ENCODE measurements at regions not wholly inside any gene's neighbourhood (a gene's known extent, or its start where the extent isn't known, plus 50 kb on each side); places are given as distances from the start of the nearest gene placed in this dataset.
"Not testable (repeated sequence)": the region's sequence is repeated elsewhere in the genome, so short reads cannot be mapped to it uniquely, and the experiment has no call there.

- no peak for TF ChIP-seq CTCF (IDR thresholded peaks at IDR 0.05; ENCODE audit: control extremely low read depth, extremely low read depth)
Measured at GRCh38 chr9:107778661-107779060, 289.1 kb upstream of the KLF4 start.

DNA sequence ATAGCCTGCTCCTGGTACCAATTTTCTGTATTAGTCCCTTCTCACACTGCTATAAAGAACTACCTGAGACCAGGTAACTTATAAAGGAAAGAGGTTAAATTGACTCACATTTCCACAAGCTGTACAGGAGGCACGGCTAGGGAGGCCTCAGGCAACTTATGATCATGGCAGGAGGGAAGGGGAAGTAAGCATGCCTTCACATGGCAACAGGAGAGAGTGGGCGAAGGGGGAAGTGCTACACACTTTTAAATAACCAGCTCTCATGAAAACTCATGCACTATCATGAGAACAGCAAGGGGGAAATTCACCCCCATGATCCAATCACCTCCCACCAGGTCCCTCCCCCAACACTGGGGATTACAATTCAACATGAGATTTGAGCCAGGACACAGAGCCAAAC is 284.5 kb upstream of the KLF4 start:
- peaks cover 0 to 11% (median 0%) of the 10 kb centered on the region in 4 donors for H3K9me3 ChIP-seq (ENCODE audit: control insufficient read depth in 4 of 4, insufficient read depth in 3 of 4, low read length in 3 of 4)
- H3K27ac ChIP-seq (ENCODE audit: low read depth in 1 of 2, low read length in 1 of 2); H3K36me3 ChIP-seq (ENCODE audit: control insufficient read depth in 4 of 4, insufficient read depth in 4 of 4, low read length in 4 of 4); ATAC-seq (ENCODE audit: insufficient read depth, low FRiP score); H3K27me3 ChIP-seq (ENCODE audit: control insufficient read depth in 3 of 3, insufficient read depth in 3 of 3, low read length in 2 of 3); H3K4me1 ChIP-seq (ENCODE audit: control insufficient read depth in 5 of 5, insufficient read depth in 5 of 5, low read length in 5 of 5); DNase-seq; H3K9ac ChIP-seq (ENCODE audit: insufficient read depth in 1 of 2, low read length in 2 of 2); H3K4me3 ChIP-seq: not testable (repeated sequence)
- WGBS, 2 donors: 36 to 64% methylated on average over 2 of the region's 2 CpGs

More at GRCh38 chr9:107778661-107779060, 289.1 kb upstream of the KLF4 start:
- DNase-seq (no peak), ATAC-seq (ENCODE audit: insufficient read depth, low FRiP score) (no peak)
- no peak overlapping the region for H3K9ac ChIP-seq (ENCODE audit: insufficient read depth in 1 of 2, low read length in 2 of 2)
- WGBS, 2 donors: 83 to 88% methylated on average over 1 of the region's 1 CpG
- H3K9me3 ChIP-seq (ENCODE audit: control insufficient read depth in 4 of 4, insufficient read depth in 3 of 4, low read length in 3 of 4): peaks cover 0 to 2% (median 0%) of the 10 kb centered on the region in 4 donors
- H3K27ac ChIP-seq (ENCODE audit: low read depth in 1 of 2, low read length in 1 of 2): no peak overlapping the region
- H3K36me3 ChIP-seq (ENCODE audit: control insufficient read depth in 4 of 4, insufficient read depth in 4 of 4, low read length in 4 of 4): no peaks in the 10 kb centered on the region
- no peaks in the 10 kb centered on the region for H3K4me1 ChIP-seq (ENCODE audit: control insufficient read depth in 5 of 5, insufficient read depth in 5 of 5, low read length in 5 of 5)
- no peaks in the 10 kb centered on the region for H3K27me3 ChIP-seq (ENCODE audit: control insufficient read depth in 3 of 3, insufficient read depth in 3 of 3, low read length in 2 of 3)
- H3K4me3 ChIP-seq: no peak overlapping the region

DNA sequence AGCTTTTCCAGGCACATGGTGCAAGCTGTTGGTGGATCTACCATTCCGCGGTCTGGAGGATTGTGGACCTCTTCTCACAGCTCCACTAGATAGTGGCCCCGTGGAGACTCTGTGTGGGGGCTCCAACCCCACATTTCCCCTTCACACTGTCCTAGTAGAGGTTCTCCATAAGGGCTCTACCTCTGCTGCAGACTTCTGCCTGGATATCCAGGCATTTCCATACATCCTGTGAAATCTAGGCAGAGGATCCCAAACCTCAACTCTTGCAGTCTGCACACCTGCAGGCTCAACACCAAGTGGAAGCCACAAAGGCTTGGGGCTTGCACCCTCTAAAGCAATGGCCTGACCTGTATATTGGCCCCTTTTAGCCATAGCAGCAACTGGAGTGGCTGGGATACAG is 283.4 kb upstream of the KLF4 start:
- Histone ChIP-seq H3K27me3 (ENCODE audit: control insufficient read depth in 3 of 3, insufficient read depth in 3 of 3, low read length in 2 of 3) (no peaks in the 10 kb centered on the region), H3K9ac (ENCODE audit: insufficient read depth in 1 of 2, low read length in 2 of 2) (no peak overlapping the region), H3K36me3 (ENCODE audit: control insufficient read depth in 4 of 4, insufficient read depth in 4 of 4, low read length in 4 of 4) (no peaks in the 10 kb centered on the region), H3K4me3 (no peak overlapping the region), H3K4me1 (ENCODE audit: control insufficient read depth in 5 of 5, insufficient read depth in 5 of 5, low read length in 5 of 5) (peaks cover 0 to 3% (median 0%) of the 10 kb centered on the region in 5 donors), H3K9me3 (ENCODE audit: control insufficient read depth in 4 of 4, insufficient read depth in 3 of 4, low read length in 3 of 4) (peaks cover 0 to 11% (median 0%) of the 10 kb centered on the region in 4 donors), H3K27ac (ENCODE audit: low read depth in 1 of 2, low read length in 1 of 2) (no peak overlapping the region)
- 88 to 96% methylated on average over 3 of the region's 3 CpGs for WGBS, 2 donors
- no peak for ATAC-seq (ENCODE audit: insufficient read depth, low FRiP score)
- no peak for TF ChIP-seq CTCF (IDR thresholded peaks at IDR 0.05; ENCODE audit: control extremely low read depth, extremely low read depth)
- no peak for DNase-seq

GRCh38 chr9:107770716-107771115 is 281.1 kb upstream of the KLF4 start:
- DNase-seq (no peak), ATAC-seq (ENCODE audit: insufficient read depth, low FRiP score) (no peak)
- TF ChIP-seq CTCF (IDR thresholded peaks at IDR 0.05; ENCODE audit: control extremely low read depth, extremely low read depth): no peak
- peaks cover 0 to 6% (median 0%) of the 10 kb centered on the region in 5 donors for H3K4me1 ChIP-seq (ENCODE audit: control insufficient read depth in 5 of 5, insufficient read depth in 5 of 5, low read length in 5 of 5)
- H3K27ac ChIP-seq (ENCODE audit: low read depth in 1 of 2, low read length in 1 of 2): no peak overlapping the region
- no peaks in the 10 kb centered on the region for H3K27me3 ChIP-seq (ENCODE audit: control insufficient read depth in 3 of 3, insufficient read depth in 3 of 3, low read length in 2 of 3)
- H3K36me3 ChIP-seq (ENCODE audit: control insufficient read depth in 4 of 4, insufficient read depth in 4 of 4, low read length in 4 of 4): no peaks in the 10 kb centered on the region
- H3K9ac ChIP-seq (ENCODE audit: insufficient read depth in 1 of 2, low read length in 2 of 2): no peak overlapping the region
- H3K4me3 ChIP-seq: no peak overlapping the region
- H3K9me3 ChIP-seq (ENCODE audit: control insufficient read depth in 4 of 4, insufficient read depth in 3 of 4, low read length in 3 of 4): peaks cover 0 to 11% (median 0%) of the 10 kb centered on the region in 4 donors
